SU-DHL-6 (cell line): ENCODE measurements at regions not wholly inside any gene's neighbourhood (a gene's known extent, or its start where the extent isn't known, plus 50 kb on each side); places are given as distances from the start of the nearest gene placed in this dataset.
"Not testable (repeated sequence)": the region's sequence is repeated elsewhere in the genome, so short reads cannot be mapped to it uniquely, and the experiment has no call there.

Experiments
- CTCF ChIP-seq: fragments of 200-600 bp; sonication (generic); IDR thresholded peaks from one replicate; pipeline ENCODE4 v1.5.1; 2017; ENCODE audit warnings: antibody characterized with exemption, mild to moderate bottlenecking, low read length, moderate library complexity; ENCODE audit not compliant: insufficient read depth, poor library complexity, severe bottlenecking
- EZH2phosphoT487 ChIP-seq: fragments of 200-600 bp; sonication (generic), shearing (Covaris generic); conservative IDR thresholded peaks from 2 replicates; pipeline ENCODE4 v1.6.1; 2018; ENCODE audit warnings: mild to moderate bottlenecking, antibody characterized with exemption, low read length, moderate library complexity, mixed read lengths

GRCh38 chr9:97199683-97200082, 107.8 kb upstream of the CCDC180 start:
- not testable (repeated sequence) for TF ChIP-seq CTCF, EZH2phosphoT487
